Stimulated activated CD4-positive, alpha-beta T cell treated with anti-CD3 and anti-CD28 coated beads, Interleukin-15, amount 100 ng/mL, for 1 hour (primary cell): ENCODE measurements at regions not wholly inside any gene's neighbourhood (a gene's known extent, or its start where the extent isn't known, plus 50 kb on each side); places are given as distances from the start of the nearest gene placed in this dataset.

Experiments used
- DNase-seq, 2 donors: peaks; one replicate each; pipeline ENCODE4 v3.0.0-alpha.2; 2020; ENCODE audit warnings: low read depth in 1 of 2, low spot score in 1 of 2

DNA sequence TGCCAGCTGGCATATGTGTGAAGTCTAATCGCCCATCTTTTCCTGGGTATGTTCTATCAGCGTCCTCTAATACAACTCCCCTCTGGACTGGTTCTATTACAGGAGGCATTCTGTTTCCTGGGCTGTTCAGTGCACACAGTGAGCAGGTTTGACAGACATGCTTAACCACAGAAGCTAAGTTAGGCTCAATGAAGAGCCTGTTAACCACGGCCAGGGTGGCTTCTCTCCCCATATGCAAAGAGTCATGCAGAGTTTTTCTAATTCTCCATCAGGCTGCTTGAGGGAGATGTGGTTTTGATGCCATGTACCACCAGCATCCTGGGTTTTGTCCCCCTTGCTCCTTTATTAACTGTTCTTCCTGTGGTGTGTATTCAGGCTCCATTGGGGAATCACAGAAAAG, 57.2 kb upstream of the ALOX12 start:
- no peak for DNase-seq

DNA sequence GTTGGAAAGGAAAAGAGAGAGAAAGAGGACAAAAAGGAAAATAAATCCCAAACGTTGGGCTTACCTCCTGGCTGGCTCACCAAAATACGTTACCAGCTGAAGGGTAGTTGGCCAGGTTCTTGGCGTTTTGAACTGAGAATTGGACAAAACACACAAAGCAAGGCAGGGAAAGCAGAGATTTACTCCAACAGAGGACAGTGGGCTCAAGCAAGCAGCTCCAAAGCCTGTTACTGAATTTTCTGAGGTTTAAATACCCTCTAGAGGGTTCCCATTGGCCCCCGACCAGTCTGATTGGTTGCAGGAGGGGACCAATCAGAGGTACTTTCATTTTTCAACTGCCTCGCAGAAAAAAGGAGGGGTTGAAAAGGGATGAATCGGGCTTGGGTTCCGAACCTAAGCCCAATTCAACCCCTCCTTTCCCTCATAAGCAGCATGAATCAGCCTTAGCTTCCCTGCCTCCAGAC, 55.6 kb upstream of the ALOX12 start:
- no peak for DNase-seq

DNA sequence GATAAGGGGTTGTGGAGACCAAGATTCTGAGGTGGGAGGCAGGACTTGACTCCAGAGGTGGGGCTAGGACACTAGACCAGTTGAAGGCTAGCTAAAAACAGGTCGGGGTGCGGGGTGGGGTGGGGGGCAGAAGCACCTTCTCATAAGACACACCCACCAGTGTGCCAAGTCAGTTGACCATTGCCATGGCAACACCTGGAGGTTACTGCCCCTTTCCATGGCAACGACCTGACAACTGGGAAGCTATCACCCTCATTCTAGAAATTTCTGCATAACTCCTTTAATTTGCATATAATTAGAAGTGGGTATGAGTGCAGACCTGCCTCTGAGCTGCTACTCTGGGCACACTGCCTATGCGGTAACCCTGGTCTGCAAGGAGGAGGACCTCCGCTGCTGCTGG, 53.9 kb upstream of the ALOX12 start:
- no peak for DNase-seq

DNA sequence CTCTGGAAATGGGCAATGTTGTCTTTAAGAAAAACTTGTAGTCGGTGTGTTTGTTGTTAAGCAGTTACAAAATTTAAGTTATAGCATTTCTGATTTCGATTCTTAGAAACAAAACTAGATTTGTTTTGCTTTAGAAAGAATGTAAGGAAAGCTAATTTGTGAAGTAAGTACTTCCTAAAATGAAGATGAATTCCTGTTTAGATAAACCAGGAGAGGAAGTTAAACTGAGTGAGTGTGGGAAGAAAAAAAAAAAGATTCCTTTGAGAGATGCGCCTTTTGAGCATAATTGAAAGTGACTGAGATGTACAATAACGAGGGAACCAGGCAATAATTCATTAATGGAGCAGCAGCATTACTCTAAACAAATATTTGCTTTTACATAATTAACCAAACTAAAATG, 52.4 kb upstream of the ALOX12 start:
- no peak for DNase-seq
